ENCODE measurements at regions not wholly inside any gene's neighbourhood (a gene's known extent, or its start where the extent isn't known, plus 50 kb on each side); places are given as distances from the start of the nearest gene placed in this dataset.

DNA sequence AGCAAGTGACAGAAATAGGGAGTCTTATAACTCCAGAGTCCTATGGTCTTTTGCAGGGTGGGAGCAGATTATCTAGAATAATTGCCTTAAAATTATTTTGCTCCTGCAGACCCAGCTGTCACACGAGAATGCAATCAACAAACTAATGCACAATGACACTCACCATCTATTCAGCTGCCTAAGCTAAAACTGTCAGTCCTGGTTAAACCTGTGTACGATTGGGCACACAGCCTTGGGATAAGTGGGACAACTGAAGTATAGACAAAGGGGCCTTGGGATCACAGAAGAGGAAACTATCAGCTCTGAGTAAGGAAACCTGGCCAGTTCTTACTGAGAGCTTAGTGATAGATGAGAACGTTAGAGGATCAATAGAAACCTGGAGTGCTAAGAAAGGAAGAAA, 595.9 kb upstream of the KIRREL3 start:
- H3K9ac ChIP-seq (ENCODE audit: insufficient read depth in 1 of 2, low read length in 2 of 2), result no peak overlapping the region
- H3K27me3 ChIP-seq (ENCODE audit: control insufficient read depth in 3 of 3, insufficient read depth in 3 of 3, low read length in 2 of 3), result no peaks in the 10 kb centered on the region
- ATAC-seq (ENCODE audit: insufficient read depth, low FRiP score), result no peak
- WGBS, 2 donors, result 77 to 80% methylated on average over 3 of the region's 3 CpGs
- no peaks in the 10 kb centered on the region for H3K9me3 ChIP-seq (ENCODE audit: control insufficient read depth in 4 of 4, insufficient read depth in 3 of 4, low read length in 3 of 4)
- DNase-seq, result no peak
- peaks cover 0 to 7% (median 0%) of the 10 kb centered on the region in 5 donors for H3K4me1 ChIP-seq (ENCODE audit: control insufficient read depth in 5 of 5, insufficient read depth in 5 of 5, low read length in 5 of 5)
- no peak overlapping the region for H3K4me3 ChIP-seq
- no peak overlapping the region for H3K27ac ChIP-seq (ENCODE audit: low read depth in 1 of 2, low read length in 1 of 2)
- H3K36me3 ChIP-seq (ENCODE audit: control insufficient read depth in 4 of 4, insufficient read depth in 4 of 4, low read length in 4 of 4), result no peaks in the 10 kb centered on the region
- TF ChIP-seq, protein P1, sequence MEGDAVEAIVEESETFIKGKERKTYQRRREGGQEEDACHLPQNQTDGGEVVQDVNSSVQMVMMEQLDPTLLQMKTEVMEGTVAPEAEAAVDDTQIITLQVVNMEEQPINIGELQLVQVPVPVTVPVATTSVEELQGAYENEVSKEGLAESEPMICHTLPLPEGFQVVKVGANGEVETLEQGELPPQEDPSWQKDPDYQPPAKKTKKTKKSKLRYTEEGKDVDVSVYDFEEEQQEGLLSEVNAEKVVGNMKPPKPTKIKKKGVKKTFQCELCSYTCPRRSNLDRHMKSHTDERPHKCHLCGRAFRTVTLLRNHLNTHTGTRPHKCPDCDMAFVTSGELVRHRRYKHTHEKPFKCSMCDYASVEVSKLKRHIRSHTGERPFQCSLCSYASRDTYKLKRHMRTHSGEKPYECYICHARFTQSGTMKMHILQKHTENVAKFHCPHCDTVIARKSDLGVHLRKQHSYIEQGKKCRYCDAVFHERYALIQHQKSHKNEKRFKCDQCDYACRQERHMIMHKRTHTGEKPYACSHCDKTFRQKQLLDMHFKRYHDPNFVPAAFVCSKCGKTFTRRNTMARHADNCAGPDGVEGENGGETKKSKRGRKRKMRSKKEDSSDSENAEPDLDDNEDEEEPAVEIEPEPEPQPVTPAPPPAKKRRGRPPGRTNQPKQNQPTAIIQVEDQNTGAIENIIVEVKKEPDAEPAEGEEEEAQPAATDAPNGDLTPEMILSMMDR (IDR thresholded peaks at IDR 0.05; ENCODE audit: control extremely low read depth, extremely low read depth), result no peak

DNA sequence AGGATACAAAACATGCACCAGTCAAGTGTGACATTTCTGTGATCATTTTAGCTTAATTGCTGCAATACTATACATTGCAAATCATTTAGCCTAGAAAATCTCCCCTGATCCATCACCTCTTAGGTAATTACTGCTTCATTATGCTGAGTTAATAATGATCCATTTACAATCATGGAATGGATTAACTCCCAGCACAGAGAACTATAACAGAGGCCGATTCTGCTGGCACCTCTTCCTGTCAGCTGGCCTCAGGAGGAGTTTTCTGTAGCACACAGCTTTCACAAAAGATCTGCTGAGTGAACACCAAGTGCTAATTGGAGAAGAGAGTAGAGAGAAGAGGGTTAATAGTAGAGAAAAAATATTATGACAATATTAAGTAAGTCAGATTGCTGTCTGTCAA, 591.8 kb upstream of the KIRREL3 start:
- 75 to 81% methylated on average over 1 of the region's 1 CpG for WGBS, 2 donors
- H3K9me3 ChIP-seq (ENCODE audit: control insufficient read depth in 4 of 4, insufficient read depth in 3 of 4, low read length in 3 of 4), result no peaks in the 10 kb centered on the region
- no peak for DNase-seq
- no peak overlapping the region for H3K4me3 ChIP-seq
- no peak overlapping the region for H3K27ac ChIP-seq (ENCODE audit: low read depth in 1 of 2, low read length in 1 of 2)
- TF ChIP-seq, protein P1 (IDR thresholded peaks at IDR 0.05; ENCODE audit: control extremely low read depth, extremely low read depth), result no peak
- no peaks in the 10 kb centered on the region for H3K36me3 ChIP-seq (ENCODE audit: control insufficient read depth in 4 of 4, insufficient read depth in 4 of 4, low read length in 4 of 4)
- no peak for ATAC-seq (ENCODE audit: insufficient read depth, low FRiP score)
- H3K9ac ChIP-seq (ENCODE audit: insufficient read depth in 1 of 2, low read length in 2 of 2), result no peak overlapping the region
- no peaks in the 10 kb centered on the region for H3K27me3 ChIP-seq (ENCODE audit: control insufficient read depth in 3 of 3, insufficient read depth in 3 of 3, low read length in 2 of 3)
- H3K4me1 ChIP-seq (ENCODE audit: control insufficient read depth in 5 of 5, insufficient read depth in 5 of 5, low read length in 5 of 5), result peaks cover 0 to 7% (median 0%) of the 10 kb centered on the region in 5 donors

DNA sequence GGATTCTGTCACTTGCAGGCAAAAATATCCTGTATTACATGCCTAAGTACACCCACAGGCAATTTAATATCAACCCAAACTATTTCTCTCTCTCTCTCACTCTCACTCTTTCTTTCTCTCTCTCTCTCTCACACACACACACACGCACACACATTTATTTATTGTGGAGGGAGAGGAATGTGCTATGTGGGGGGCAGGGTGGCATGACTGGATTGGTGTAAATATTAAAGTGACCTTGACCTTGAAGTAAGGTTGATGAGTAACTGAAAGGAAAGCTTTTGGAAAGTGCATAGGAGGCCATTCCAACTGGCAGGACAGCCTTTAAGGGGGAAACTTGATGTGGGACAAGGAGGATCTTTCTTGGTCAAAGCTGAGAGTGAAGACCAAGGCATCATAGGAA, 589.7 kb upstream of the KIRREL3 start:
- H3K4me3 ChIP-seq, result no peak overlapping the region
- no peaks in the 10 kb centered on the region for H3K36me3 ChIP-seq (ENCODE audit: control insufficient read depth in 4 of 4, insufficient read depth in 4 of 4, low read length in 4 of 4)
- no peaks in the 10 kb centered on the region for H3K27me3 ChIP-seq (ENCODE audit: control insufficient read depth in 3 of 3, insufficient read depth in 3 of 3, low read length in 2 of 3)
- no peaks in the 10 kb centered on the region for H3K4me1 ChIP-seq (ENCODE audit: control insufficient read depth in 5 of 5, insufficient read depth in 5 of 5, low read length in 5 of 5)
- WGBS, 2 donors, result 77 to 83% methylated on average over 1 of the region's 1 CpG
- TF ChIP-seq, protein P1 (IDR thresholded peaks at IDR 0.05; ENCODE audit: control extremely low read depth, extremely low read depth), result no peak
- no peak for DNase-seq
- ATAC-seq (ENCODE audit: insufficient read depth, low FRiP score), result no peak
- H3K27ac ChIP-seq (ENCODE audit: low read depth in 1 of 2, low read length in 1 of 2), result no peak overlapping the region
- H3K9me3 ChIP-seq (ENCODE audit: control insufficient read depth in 4 of 4, insufficient read depth in 3 of 4, low read length in 3 of 4), result no peaks in the 10 kb centered on the region
- H3K9ac ChIP-seq (ENCODE audit: insufficient read depth in 1 of 2, low read length in 2 of 2), result no peak overlapping the region

DNA sequence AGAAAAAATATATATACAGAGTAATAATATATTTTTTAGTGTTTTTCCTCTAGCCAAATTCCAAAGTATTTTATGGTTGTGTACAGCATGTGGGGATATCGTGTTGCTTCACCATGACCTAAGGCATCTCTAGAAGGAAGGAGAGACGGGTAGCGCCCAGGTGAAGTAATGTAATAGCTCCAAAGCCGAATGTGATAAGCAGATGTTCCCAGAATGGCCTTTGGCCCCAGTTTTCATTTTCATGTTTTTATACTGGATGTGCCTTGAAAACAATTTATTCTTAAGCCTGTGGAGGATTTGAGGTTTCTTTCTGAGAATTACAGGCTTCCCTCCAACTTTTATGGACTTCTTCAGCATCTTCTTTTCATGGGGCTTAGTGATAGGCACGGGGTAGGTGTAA, 587.9 kb upstream of the KIRREL3 start:
- Histone ChIP-seq H3K27ac (ENCODE audit: low read depth in 1 of 2, low read length in 1 of 2) (no peak overlapping the region), H3K27me3 (ENCODE audit: control insufficient read depth in 3 of 3, insufficient read depth in 3 of 3, low read length in 2 of 3) (no peaks in the 10 kb centered on the region), H3K9me3 (ENCODE audit: control insufficient read depth in 4 of 4, insufficient read depth in 3 of 4, low read length in 3 of 4) (no peaks in the 10 kb centered on the region), H3K4me1 (ENCODE audit: control insufficient read depth in 5 of 5, insufficient read depth in 5 of 5, low read length in 5 of 5) (no peaks in the 10 kb centered on the region), H3K36me3 (ENCODE audit: control insufficient read depth in 4 of 4, insufficient read depth in 4 of 4, low read length in 4 of 4) (no peaks in the 10 kb centered on the region), H3K9ac (ENCODE audit: insufficient read depth in 1 of 2, low read length in 2 of 2) (no peak overlapping the region), H3K4me3 (no peak overlapping the region)
- DNase-seq (no peak), ATAC-seq (ENCODE audit: insufficient read depth, low FRiP score) (no peak)
- 94 to 95% methylated on average over 5 of the region's 5 CpGs for WGBS, 2 donors
- TF ChIP-seq, protein P1 (IDR thresholded peaks at IDR 0.05; ENCODE audit: control extremely low read depth, extremely low read depth), result no peak
